ENCODE measurements at regions not wholly inside any gene's neighbourhood (a gene's known extent, or its start where the extent isn't known, plus 50 kb on each side); places are given as distances from the start of the nearest gene placed in this dataset.

- DNase-seq (ENCODE audit: low spot score in 2 of 2): no peak
- TF ChIP-seq POLR2AphosphoS5 (IDR thresholded peaks at IDR 0.05) (no peak), EP300 (IDR thresholded peaks at IDR 0.05) (no peak), CTCF (IDR thresholded peaks at IDR 0.05) (no peak), POLR2A (IDR thresholded peaks at IDR 0.05) (no peak)
- 76% methylated on average over 3 of the region's 3 CpGs for WGBS
- Histone ChIP-seq H3K27me3 (no peaks in the 10 kb centered on the region), H3K27ac (no peak overlapping the region), H3K4me1 (no peaks in the 10 kb centered on the region), H3K4me3 (no peak overlapping the region), H3K36me3 (no peaks in the 10 kb centered on the region), H3K9me3 (no peaks in the 10 kb centered on the region)
Measured at GRCh38 chr18:11284349-11284748, 135.0 kb upstream of the PIEZO2 start.

GRCh38 chr18:11283479-11284161 is 134.3 kb upstream of the PIEZO2 start:
- no peak for DNase-seq (ENCODE audit: low spot score in 2 of 2)
- 57% methylated on average over 11 of the region's 11 CpGs for WGBS

GRCh38 chr18:11279461-11279860 is 130.1 kb upstream of the PIEZO2 start:
- Histone ChIP-seq H3K27ac (no peak overlapping the region), H3K4me3 (no peak overlapping the region), H3K27me3 (no peaks in the 10 kb centered on the region), H3K9me3 (no peaks in the 10 kb centered on the region), H3K36me3 (no peaks in the 10 kb centered on the region), H3K4me1 (no peaks in the 10 kb centered on the region)
- 85% methylated on average over 3 of the region's 3 CpGs for WGBS
- TF ChIP-seq POLR2A (IDR thresholded peaks at IDR 0.05) (no peak), POLR2AphosphoS5 (IDR thresholded peaks at IDR 0.05) (no peak), EP300 (IDR thresholded peaks at IDR 0.05) (no peak), CTCF (IDR thresholded peaks at IDR 0.05) (no peak)
- no peak for DNase-seq (ENCODE audit: low spot score in 2 of 2)

More at GRCh38 chr18:11283479-11284161, 134.3 kb upstream of the PIEZO2 start:
- no peak overlapping the region for H3K4me3 ChIP-seq
- TF ChIP-seq POLR2A (IDR thresholded peaks at IDR 0.05): no peak
- H3K27ac ChIP-seq: no peak overlapping the region
- H3K36me3 ChIP-seq: no peaks in the 10 kb centered on the region
- no peaks in the 10 kb centered on the region for H3K27me3 ChIP-seq
- H3K4me1 ChIP-seq: no peaks in the 10 kb centered on the region
- H3K9me3 ChIP-seq: no peaks in the 10 kb centered on the region

- no peaks in the 10 kb centered on the region for H3K27me3 ChIP-seq
- TF ChIP-seq CTCF (IDR thresholded peaks at IDR 0.05): no peak
- no peak for TF ChIP-seq EP300 (IDR thresholded peaks at IDR 0.05)
- TF ChIP-seq POLR2A (IDR thresholded peaks at IDR 0.05): no peak
- no peak for TF ChIP-seq POLR2AphosphoS5 (IDR thresholded peaks at IDR 0.05)
- 92% methylated on average over 2 of the region's 2 CpGs for WGBS
Measured at GRCh38 chr18:11276678-11277077, 127.3 kb upstream of the PIEZO2 start.

GRCh38 chr18:11274144-11274794 is 124.9 kb upstream of the PIEZO2 start:
- Histone ChIP-seq H3K27me3 (no peaks in the 10 kb centered on the region), H3K9me3 (no peaks in the 10 kb centered on the region), H3K4me3 (no peak overlapping the region), H3K36me3 (no peaks in the 10 kb centered on the region), H3K4me1 (peaks cover 1% of the 10 kb centered on the region), H3K27ac (no peak overlapping the region)
- no peak for TF ChIP-seq EP300 (IDR thresholded peaks at IDR 0.05)
- no peak for TF ChIP-seq POLR2AphosphoS5 (IDR thresholded peaks at IDR 0.05)
- WGBS: 92% methylated on average over 6 of the region's 6 CpGs
- DNase-seq (ENCODE audit: low spot score in 2 of 2): no peak

More at GRCh38 chr18:11276678-11277077, 127.3 kb upstream of the PIEZO2 start:
- Histone ChIP-seq H3K4me3 (no peak overlapping the region), H3K4me1 (no peaks in the 10 kb centered on the region), H3K9me3 (no peaks in the 10 kb centered on the region), H3K27ac (no peak overlapping the region), H3K36me3 (no peaks in the 10 kb centered on the region)
- no peak for DNase-seq (ENCODE audit: low spot score in 2 of 2)

GRCh38 chr18:11272516-11272915 is 123.1 kb upstream of the PIEZO2 start:
- no peaks in the 10 kb centered on the region for H3K9me3 ChIP-seq
- TF ChIP-seq EP300 (IDR thresholded peaks at IDR 0.05) (no peak), CTCF (IDR thresholded peaks at IDR 0.05) (no peak), POLR2AphosphoS5 (IDR thresholded peaks at IDR 0.05) (no peak), POLR2A (IDR thresholded peaks at IDR 0.05) (no peak)
- DNase-seq (ENCODE audit: low spot score in 2 of 2): no peak
- H3K4me1 ChIP-seq: peaks cover 6% of the 10 kb centered on the region
- no peaks in the 10 kb centered on the region for H3K36me3 ChIP-seq
- 56% methylated on average over 7 of the region's 7 CpGs for WGBS
- no peak overlapping the region for H3K4me3 ChIP-seq
- H3K27me3 ChIP-seq: no peaks in the 10 kb centered on the region
- H3K27ac ChIP-seq: no peak overlapping the region
